Kidney (tissue), 13 donors: ENCODE measurements at regions not wholly inside any gene's neighbourhood (a gene's known extent, or its start where the extent isn't known, plus 50 kb on each side); places are given as distances from the start of the nearest gene placed in this dataset.
A peak's percentile ranks its signal among the peaks of the same experiment; 100 is the strongest.

Source experiments
- DNase-seq, 5 donors: peaks; one replicate each; pipeline ENCODE4 v3.0.0-alpha.2; 2013 to 2020
- FAIRE-seq: peaks from 2 replicates; lab custom pipeline; 2012; peaks lifted over from hg19 to GRCh38; lab: Jason Lieb, UNC
- H3K27ac ChIP-seq, 2 donors: one replicate each; pipeline ENCODE4 v1.7.0; 2013; ENCODE audit warnings: low read depth in 2 of 2, low read length in 2 of 2, inconsistent platforms in 1 of 2
- H3K27me3 ChIP-seq: one replicate; pipeline ENCODE4 v1.7.1; 2013; ENCODE audit warnings: low read length, inconsistent platforms; ENCODE audit not compliant: control insufficient read depth, insufficient read depth
- H3K36me3 ChIP-seq, 3 donors: one replicate each; pipeline versions ENCODE4 v1.7.0 to v1.7.1; 2013; ENCODE audit warnings: low read length in 3 of 3, control low read depth in 1 of 3, inconsistent platforms in 1 of 3; ENCODE audit not compliant: insufficient read depth in 3 of 3, control insufficient read depth in 2 of 3
- H3K4me1 ChIP-seq, 3 donors: one replicate each; pipeline versions ENCODE4 v1.7.0 to v1.7.1; 2013; ENCODE audit warnings: low read length in 3 of 3, inconsistent platforms in 1 of 3, low read depth in 1 of 3; ENCODE audit not compliant: control insufficient read depth in 2 of 3, insufficient read depth in 2 of 3
- H3K4me3 ChIP-seq, 3 donors: one replicate each; pipeline versions ENCODE4 v1.7.0 to v1.8.1; 2013; ENCODE audit warnings: low read length in 3 of 3, control low read depth in 1 of 3, inconsistent platforms in 1 of 3
- H3K9ac ChIP-seq, 3 donors: one replicate each; pipeline versions ENCODE4 v1.7.0 to v1.7.1; 2013; ENCODE audit warnings: low read length in 3 of 3, control low read depth in 1 of 3, inconsistent platforms in 1 of 3
- H3K9me3 ChIP-seq, 3 donors: one replicate each; pipeline versions ENCODE4 v1.7.0 to v1.7.1; 2013; ENCODE audit warnings: low read length in 3 of 3, control low read depth in 1 of 3, inconsistent platforms in 1 of 3; ENCODE audit not compliant: control insufficient read depth in 2 of 3, insufficient read depth in 1 of 3
- intact Hi-C: fragments of 100-400 bp; cut with DNase I; formaldehyde crosslinking; loops from one replicate; pipeline ENCODE4 v1.11.1; 2022
- TF ChIP-seq, protein P1 (sequence below): IDR thresholded peaks from 3 replicates; pipeline ENCODE4 v1.5.1; 2012; ENCODE audit warnings: mild to moderate bottlenecking, moderate library complexity, borderline replicate concordance; ENCODE audit not compliant: insufficient read depth; ENCODE audit errors: extremely low read depth
- donor health status: control.
- donor health status: control.
- donor health status: control.
- donor health status: control.
- donor health status: control.
- donor health status: DM: yes; HTN: yes; CAD: no.
- donor health status: Normal renal cell carcinoma (clear cell type).

DNA sequence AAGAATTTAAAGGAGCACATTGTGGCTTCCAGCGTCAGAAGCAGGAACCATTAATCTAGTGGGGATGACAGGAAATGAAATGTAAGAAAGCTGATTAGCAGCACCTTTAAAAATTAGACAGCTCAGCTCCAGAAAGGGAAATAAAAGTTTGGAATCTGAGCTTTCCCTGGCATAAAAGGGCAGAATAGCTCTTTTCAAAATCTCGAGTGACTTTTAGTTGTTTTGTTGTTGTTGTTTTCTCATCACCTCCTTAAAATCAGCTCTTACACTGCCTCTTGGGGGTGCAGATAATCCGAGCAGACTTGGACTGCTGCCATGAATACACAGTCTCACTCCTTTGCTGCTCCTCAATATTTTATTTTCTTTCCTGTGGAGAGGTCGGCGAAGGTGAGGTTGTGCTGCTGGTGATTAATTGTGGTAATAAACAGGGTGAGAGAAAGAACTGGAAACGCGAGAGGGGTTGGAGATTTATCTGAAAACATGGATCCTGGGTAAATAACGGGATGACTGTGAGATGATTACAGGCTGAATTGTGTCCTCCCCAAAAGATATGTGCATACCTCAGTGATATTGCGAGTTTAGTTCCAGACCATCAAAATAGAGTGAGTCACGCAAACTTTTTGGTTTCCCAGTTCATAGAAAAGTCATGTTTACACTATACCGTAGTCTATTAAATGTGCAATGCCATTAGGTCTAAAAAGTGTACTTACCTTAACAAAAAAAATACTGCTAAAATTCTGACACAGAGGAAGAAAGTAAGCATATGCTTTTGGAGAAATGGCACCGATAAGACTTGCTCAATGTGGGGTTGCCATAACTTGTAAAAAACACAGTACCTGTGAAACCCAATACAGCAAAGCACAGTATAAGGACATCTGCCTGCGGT, 787.7 kb downstream of the UQCRFS1 start:
- Histone ChIP-seq H3K27me3 (no peaks in the 10 kb centered on the region), H3K27ac (no peak overlapping the region), H3K9me3 (no peaks in the 10 kb centered on the region), H3K36me3 (no peaks in the 10 kb centered on the region), H3K4me3 (no peak overlapping the region), H3K9ac (no peak overlapping the region), H3K4me1 (peaks cover 0 to 5% (median 0%) of the 10 kb centered on the region in 3 donors)
- no peak for FAIRE-seq
- TF ChIP-seq, protein P1, sequence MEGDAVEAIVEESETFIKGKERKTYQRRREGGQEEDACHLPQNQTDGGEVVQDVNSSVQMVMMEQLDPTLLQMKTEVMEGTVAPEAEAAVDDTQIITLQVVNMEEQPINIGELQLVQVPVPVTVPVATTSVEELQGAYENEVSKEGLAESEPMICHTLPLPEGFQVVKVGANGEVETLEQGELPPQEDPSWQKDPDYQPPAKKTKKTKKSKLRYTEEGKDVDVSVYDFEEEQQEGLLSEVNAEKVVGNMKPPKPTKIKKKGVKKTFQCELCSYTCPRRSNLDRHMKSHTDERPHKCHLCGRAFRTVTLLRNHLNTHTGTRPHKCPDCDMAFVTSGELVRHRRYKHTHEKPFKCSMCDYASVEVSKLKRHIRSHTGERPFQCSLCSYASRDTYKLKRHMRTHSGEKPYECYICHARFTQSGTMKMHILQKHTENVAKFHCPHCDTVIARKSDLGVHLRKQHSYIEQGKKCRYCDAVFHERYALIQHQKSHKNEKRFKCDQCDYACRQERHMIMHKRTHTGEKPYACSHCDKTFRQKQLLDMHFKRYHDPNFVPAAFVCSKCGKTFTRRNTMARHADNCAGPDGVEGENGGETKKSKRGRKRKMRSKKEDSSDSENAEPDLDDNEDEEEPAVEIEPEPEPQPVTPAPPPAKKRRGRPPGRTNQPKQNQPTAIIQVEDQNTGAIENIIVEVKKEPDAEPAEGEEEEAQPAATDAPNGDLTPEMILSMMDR: no peak
- intact Hi-C loops: no loop called here
- peak in 4 of 5 donors; percentile 66 to 92 (median 84) for DNase-seq

DNA sequence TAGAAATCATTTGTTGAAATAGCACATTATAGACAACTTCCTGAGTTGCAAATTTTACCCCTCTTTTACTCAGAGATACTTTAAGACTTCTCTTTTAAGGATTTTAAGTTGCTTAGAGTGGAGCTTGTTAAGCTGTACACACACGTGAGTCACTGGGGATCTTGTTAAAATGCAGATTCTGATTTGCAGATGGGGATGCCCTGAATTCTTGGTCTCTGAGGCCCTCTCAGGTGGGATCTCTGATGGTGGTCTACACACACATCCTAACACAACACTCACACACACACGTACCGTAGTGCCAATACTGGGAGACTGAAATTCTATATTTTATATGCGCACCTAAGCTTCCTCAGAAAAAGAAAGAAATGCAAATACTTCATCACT, 788.3 kb downstream of the UQCRFS1 start:
- Histone ChIP-seq H3K27ac (no peak overlapping the region), H3K4me3 (no peak overlapping the region), H3K36me3 (no peaks in the 10 kb centered on the region), H3K9ac (no peak overlapping the region), H3K4me1 (peaks cover 0 to 5% (median 0%) of the 10 kb centered on the region in 3 donors), H3K27me3 (no peaks in the 10 kb centered on the region), H3K9me3 (no peaks in the 10 kb centered on the region)
- DNase-seq: no peak
- intact Hi-C loops: no loop called here
- TF ChIP-seq, protein P1: no peak
- FAIRE-seq: no peak

DNA sequence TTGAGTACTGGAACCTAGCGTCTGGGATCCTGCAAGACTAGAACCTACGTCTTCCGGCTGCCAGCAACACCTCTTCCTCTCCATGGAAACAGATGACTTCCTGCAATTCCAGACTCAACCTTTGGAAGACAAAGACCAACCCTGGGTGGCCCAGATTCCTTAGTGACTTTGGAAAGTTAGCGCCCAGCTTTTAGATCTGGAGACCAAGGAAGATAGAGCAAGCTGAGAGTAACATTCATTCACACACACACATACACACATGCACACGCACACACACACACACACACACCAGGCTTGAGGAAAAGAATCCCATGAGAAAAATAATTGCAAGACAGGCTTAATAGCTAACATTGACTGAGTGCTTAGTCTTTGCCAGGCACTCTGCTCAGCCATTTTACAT, 788.9 kb downstream of the UQCRFS1 start:
- Histone ChIP-seq H3K27me3 (no peaks in the 10 kb centered on the region), H3K4me3 (no peak overlapping the region), H3K27ac (no peak overlapping the region), H3K4me1 (peaks cover 0 to 5% (median 0%) of the 10 kb centered on the region in 3 donors), H3K9me3 (no peaks in the 10 kb centered on the region), H3K9ac (no peak overlapping the region), H3K36me3 (no peaks in the 10 kb centered on the region)
- TF ChIP-seq, protein P1: no peak
- FAIRE-seq: no peak
- DNase-seq: no peak
- intact Hi-C loops: no loop called here
